Activated CD4-positive, alpha-beta memory T cell treated with anti-CD3 and anti-CD28 coated beads, Interleukin-2, amount 10 ng/mL, durations not matched to agents 7 days and 5 days (primary cell): ENCODE measurements at regions not wholly inside any gene's neighbourhood (a gene's known extent, or its start where the extent isn't known, plus 50 kb on each side); places are given as distances from the start of the nearest gene placed in this dataset.

Source experiments
- CTCF ChIA-PET: fragments of 350-600 bp; sonication (Branson Sonifier 250); formaldehyde crosslinking; loops from one replicate; lab custom pipeline; 2021; ENCODE audit warnings: antibody characterized with exemption, inconsistent platforms; lab: Charles Lee
- POLR2A ChIA-PET: fragments of 350-600 bp; sonication (Branson Sonifier 250); formaldehyde crosslinking; loops from one replicate; lab custom pipeline; 2021; ENCODE audit warnings: antibody characterized with exemption; lab: Charles Lee
- DNase-seq: peaks from one replicate; pipeline ENCODE4 v3.0.0-alpha.2; 2020
- H3K27ac Mint-ChIP-seq: one replicate; pipeline ENCODE4 v1.8.0; 2021; ENCODE audit warnings: mild to moderate bottlenecking, mixed read lengths
- H3K27me3 Mint-ChIP-seq: one replicate; pipeline ENCODE4 v1.8.0; 2021; ENCODE audit warnings: mixed read lengths
- H3K36me3 Mint-ChIP-seq: one replicate; pipeline ENCODE4 v1.8.0; 2021; ENCODE audit warnings: low read depth, mixed read lengths
- H3K4me1 Mint-ChIP-seq: one replicate; pipeline ENCODE4 v1.8.0; 2021; ENCODE audit warnings: mixed read lengths
- H3K4me3 Mint-ChIP-seq: one replicate; pipeline ENCODE4 v1.8.0; 2021; ENCODE audit warnings: mild to moderate bottlenecking, mixed read lengths
- H3K9me3 Mint-ChIP-seq: one replicate; pipeline ENCODE4 v1.8.0; 2021; ENCODE audit warnings: mixed read lengths

- Mint-ChIP-seq H3K4me1 (no peaks in the 10 kb centered on the region), H3K9me3 (no peaks in the 10 kb centered on the region), H3K4me3 (no peak overlapping the region), H3K27ac (no peak overlapping the region), H3K27me3 (no peaks in the 10 kb centered on the region), H3K36me3 (no peaks in the 10 kb centered on the region)
- DNase-seq = no peak
- CTCF ChIA-PET = no interaction called here
- POLR2A ChIA-PET = no interaction called here
These were observed 73.1 kb upstream of the KCNA4 start for GRCh38 chr11:30089921-30090320.

- H3K27me3 Mint-ChIP-seq = no peaks in the 10 kb centered on the region
- H3K9me3 Mint-ChIP-seq = no peaks in the 10 kb centered on the region
- CTCF ChIA-PET = no interaction called here
- no peak overlapping the region for H3K4me3 Mint-ChIP-seq
- POLR2A ChIA-PET = no interaction called here
- no peaks in the 10 kb centered on the region for H3K36me3 Mint-ChIP-seq
- no peak overlapping the region for H3K27ac Mint-ChIP-seq
- no peaks in the 10 kb centered on the region for H3K4me1 Mint-ChIP-seq
- DNase-seq = no peak
These were observed 74.4 kb upstream of the KCNA4 start for GRCh38 chr11:30091246-30091645.

GRCh38 chr11:30091737-30092136 lies 74.9 kb upstream of the KCNA4 start:
- H3K4me3 Mint-ChIP-seq = no peak overlapping the region
- no peaks in the 10 kb centered on the region for H3K27me3 Mint-ChIP-seq
- no peak for DNase-seq
- no peaks in the 10 kb centered on the region for H3K36me3 Mint-ChIP-seq
- no peaks in the 10 kb centered on the region for H3K4me1 Mint-ChIP-seq
- no peak overlapping the region for H3K27ac Mint-ChIP-seq
- ChIA-PET CTCF (no interaction called here), POLR2A (no interaction called here)
- no peaks in the 10 kb centered on the region for H3K9me3 Mint-ChIP-seq

GRCh38 chr11:30092518-30092917 lies 75.7 kb upstream of the KCNA4 start:
- ChIA-PET POLR2A (no interaction called here), CTCF (no interaction called here)
- no peaks in the 10 kb centered on the region for H3K4me1 Mint-ChIP-seq
- DNase-seq = no peak
- H3K36me3 Mint-ChIP-seq = no peaks in the 10 kb centered on the region
- H3K27ac Mint-ChIP-seq = no peak overlapping the region
- H3K9me3 Mint-ChIP-seq = no peaks in the 10 kb centered on the region
- H3K27me3 Mint-ChIP-seq = no peaks in the 10 kb centered on the region
- H3K4me3 Mint-ChIP-seq = no peak overlapping the region

GRCh38 chr11:30100495-30100894 lies 83.7 kb upstream of the KCNA4 start:
- CTCF ChIA-PET = no interaction called here

GRCh38 chr11:30106222-30107181 lies 89.7 kb upstream of the KCNA4 start:
- no peak overlapping the region for H3K27ac Mint-ChIP-seq
- peaks cover 2% of the 10 kb centered on the region for H3K9me3 Mint-ChIP-seq
- H3K4me3 Mint-ChIP-seq = no peak overlapping the region
- no peaks in the 10 kb centered on the region for H3K36me3 Mint-ChIP-seq
- ChIA-PET POLR2A (no interaction called here), CTCF (no interaction called here)
- no peaks in the 10 kb centered on the region for H3K4me1 Mint-ChIP-seq
- no peaks in the 10 kb centered on the region for H3K27me3 Mint-ChIP-seq
- DNase-seq = no peak

More at GRCh38 chr11:30100495-30100894, 83.7 kb upstream of the KCNA4 start:
- POLR2A ChIA-PET = no interaction called here
- Mint-ChIP-seq H3K9me3 (peaks cover 2% of the 10 kb centered on the region), H3K36me3 (no peaks in the 10 kb centered on the region), H3K27me3 (no peaks in the 10 kb centered on the region), H3K4me3 (no peak overlapping the region), H3K27ac (no peak overlapping the region), H3K4me1 (no peaks in the 10 kb centered on the region)
- DNase-seq = no peak

GRCh38 chr11:30107899-30108298 lies 91.1 kb upstream of the KCNA4 start:
- H3K27me3 Mint-ChIP-seq = no peaks in the 10 kb centered on the region
- CTCF ChIA-PET = no interaction called here
- peaks cover 2% of the 10 kb centered on the region for H3K9me3 Mint-ChIP-seq
- no peak overlapping the region for H3K27ac Mint-ChIP-seq
- H3K4me3 Mint-ChIP-seq = no peak overlapping the region
- no peak for DNase-seq
- H3K4me1 Mint-ChIP-seq = no peaks in the 10 kb centered on the region
- H3K36me3 Mint-ChIP-seq = no peaks in the 10 kb centered on the region
- POLR2A ChIA-PET = no interaction called here

- ChIA-PET CTCF (interaction anchor here (1.4 kb wide), 1 partner anchor 33 kb away, joined by 3 read pairs; no protein-coding TSS in a partner anchor), POLR2A (no interaction called here)
- no peak for DNase-seq
- H3K4me1 Mint-ChIP-seq = no peaks in the 10 kb centered on the region
- no peak overlapping the region for H3K4me3 Mint-ChIP-seq
- H3K27me3 Mint-ChIP-seq = no peaks in the 10 kb centered on the region
- H3K27ac Mint-ChIP-seq = no peak overlapping the region
- H3K9me3 Mint-ChIP-seq = no peaks in the 10 kb centered on the region
- H3K36me3 Mint-ChIP-seq = no peaks in the 10 kb centered on the region
These were observed 92.9 kb upstream of the KCNA4 start for GRCh38 chr11:30109774-30110173.

GRCh38 chr11:30110691-30111090 lies 93.9 kb upstream of the KCNA4 start:
- H3K4me3 Mint-ChIP-seq = no peak overlapping the region
- H3K27ac Mint-ChIP-seq = no peak overlapping the region
- no peaks in the 10 kb centered on the region for H3K4me1 Mint-ChIP-seq
- POLR2A ChIA-PET = interaction anchor here (0.7 kb wide), 1 partner anchor 238 kb away, joined by 3 read pairs; no protein-coding TSS in a partner anchor
- no peaks in the 10 kb centered on the region for H3K27me3 Mint-ChIP-seq
- H3K9me3 Mint-ChIP-seq = no peaks in the 10 kb centered on the region
- no peak for DNase-seq
- H3K36me3 Mint-ChIP-seq = no peaks in the 10 kb centered on the region
- CTCF ChIA-PET = interaction anchor here (1.4 kb wide), 1 partner anchor 32 kb away, joined by 3 read pairs; no protein-coding TSS in a partner anchor

GRCh38 chr11:30111786-30112185 lies 95.0 kb upstream of the KCNA4 start:
- Mint-ChIP-seq H3K4me3 (no peak overlapping the region), H3K27ac (no peak overlapping the region), H3K9me3 (no peaks in the 10 kb centered on the region), H3K27me3 (no peaks in the 10 kb centered on the region), H3K36me3 (no peaks in the 10 kb centered on the region), H3K4me1 (no peaks in the 10 kb centered on the region)
- POLR2A ChIA-PET = no interaction called here
- DNase-seq = no peak
- CTCF ChIA-PET = no interaction called here

- Mint-ChIP-seq H3K4me3 (no peak overlapping the region), H3K4me1 (no peaks in the 10 kb centered on the region), H3K9me3 (no peaks in the 10 kb centered on the region), H3K36me3 (no peaks in the 10 kb centered on the region), H3K27ac (no peak overlapping the region), H3K27me3 (no peaks in the 10 kb centered on the region)
- DNase-seq = no peak
- ChIA-PET POLR2A (no interaction called here), CTCF (no interaction called here)
These were observed 96.6 kb upstream of the KCNA4 start for GRCh38 chr11:30113326-30113898.

GRCh38 chr11:30116512-30116911 lies 99.7 kb upstream of the KCNA4 start:
- ChIA-PET POLR2A (no interaction called here), CTCF (interaction anchor here (1.6 kb wide), 1 partner anchor 12 kb away, joined by 7 read pairs; no protein-coding TSS in a partner anchor)
- Mint-ChIP-seq H3K27me3 (no peaks in the 10 kb centered on the region), H3K9me3 (no peaks in the 10 kb centered on the region), H3K4me1 (no peaks in the 10 kb centered on the region), H3K27ac (no peak overlapping the region), H3K4me3 (no peak overlapping the region), H3K36me3 (no peaks in the 10 kb centered on the region)
- DNase-seq = no peak

GRCh38 chr11:30120045-30120589 lies 103.3 kb upstream of the KCNA4 start:
- Mint-ChIP-seq H3K27ac (no peak overlapping the region), H3K4me1 (no peaks in the 10 kb centered on the region), H3K27me3 (no peaks in the 10 kb centered on the region), H3K36me3 (no peaks in the 10 kb centered on the region), H3K4me3 (no peak overlapping the region), H3K9me3 (no peaks in the 10 kb centered on the region)
- ChIA-PET CTCF (no interaction called here), POLR2A (no interaction called here)
- no peak for DNase-seq
